ENCODE measurements at regions not wholly inside any gene's neighbourhood (a gene's known extent, or its start where the extent isn't known, plus 50 kb on each side); places are given as distances from the start of the nearest gene placed in this dataset.

- TF ChIP-seq CTCF (conservative IDR thresholded peaks at IDR 0.05) (no peak), EZH2 (IDR thresholded peaks at IDR 0.05; ENCODE audit: low read depth) (no peak)
Observed at GRCh38 chr6:106739387-106739786, 110.0 kb downstream of the QRSL1 start.

Data from PC-9 (cell line).